ENCODE measurements at regions not wholly inside any gene's neighbourhood (a gene's known extent, or its start where the extent isn't known, plus 50 kb on each side); places are given as distances from the start of the nearest gene placed in this dataset.

DNA sequence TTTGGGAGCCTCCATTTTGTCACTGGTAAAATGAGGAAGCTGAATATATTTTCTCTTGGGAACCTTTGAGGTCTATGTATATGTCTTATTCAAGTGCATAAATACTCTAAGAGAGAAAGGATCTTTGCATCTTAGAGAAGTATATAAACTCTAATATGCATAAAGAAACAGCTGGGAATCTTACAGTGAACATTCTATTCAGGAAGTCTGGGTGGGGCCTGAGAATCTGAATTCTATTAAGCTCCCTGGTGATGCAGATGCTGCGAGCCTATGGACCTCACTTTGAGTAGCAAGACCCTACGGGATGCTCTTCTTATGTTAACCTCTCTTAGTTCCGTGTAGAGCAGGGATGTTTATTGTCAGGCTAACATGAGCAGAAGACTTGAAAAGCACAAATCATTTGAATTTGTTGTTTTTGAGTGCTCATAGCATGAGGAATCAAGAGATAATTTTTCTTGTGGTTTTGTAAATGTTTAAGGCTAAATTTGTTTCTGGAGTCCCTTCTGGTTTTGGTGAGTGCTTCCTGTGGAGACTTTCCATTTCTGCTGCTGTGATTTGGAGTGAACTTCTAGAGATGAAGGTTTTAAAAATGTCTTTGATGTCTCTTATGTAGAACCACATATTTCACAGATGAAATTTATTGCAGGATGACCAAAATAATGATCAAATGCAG is 281.2 kb upstream of the JAG1 start:
- TF ChIP-seq CTCF (IDR thresholded peaks at IDR 0.05; ENCODE audit: poor library complexity, severe bottlenecking) (no peak), POLR2AphosphoS5 (IDR thresholded peaks at IDR 0.05) (no peak), EP300 (conservative IDR thresholded peaks at IDR 0.05; ENCODE audit: poor library complexity, severe bottlenecking) (no peak), SMC3 (conservative IDR thresholded peaks at IDR 0.05; ENCODE audit: poor library complexity) (no peak), EZH2 (IDR thresholded peaks at IDR 0.05; ENCODE audit: borderline replicate concordance, insufficient read depth, low read length, poor library complexity, severe bottlenecking) (no peak), TAF1 (IDR thresholded peaks at IDR 0.05; ENCODE audit: low read depth) (no peak), MXI1 (conservative IDR thresholded peaks at IDR 0.05; ENCODE audit: poor library complexity, severe bottlenecking) (no peak), RAD21 (conservative IDR thresholded peaks at IDR 0.05) (no peak)
- TF ChIP-seq, protein P1, sequence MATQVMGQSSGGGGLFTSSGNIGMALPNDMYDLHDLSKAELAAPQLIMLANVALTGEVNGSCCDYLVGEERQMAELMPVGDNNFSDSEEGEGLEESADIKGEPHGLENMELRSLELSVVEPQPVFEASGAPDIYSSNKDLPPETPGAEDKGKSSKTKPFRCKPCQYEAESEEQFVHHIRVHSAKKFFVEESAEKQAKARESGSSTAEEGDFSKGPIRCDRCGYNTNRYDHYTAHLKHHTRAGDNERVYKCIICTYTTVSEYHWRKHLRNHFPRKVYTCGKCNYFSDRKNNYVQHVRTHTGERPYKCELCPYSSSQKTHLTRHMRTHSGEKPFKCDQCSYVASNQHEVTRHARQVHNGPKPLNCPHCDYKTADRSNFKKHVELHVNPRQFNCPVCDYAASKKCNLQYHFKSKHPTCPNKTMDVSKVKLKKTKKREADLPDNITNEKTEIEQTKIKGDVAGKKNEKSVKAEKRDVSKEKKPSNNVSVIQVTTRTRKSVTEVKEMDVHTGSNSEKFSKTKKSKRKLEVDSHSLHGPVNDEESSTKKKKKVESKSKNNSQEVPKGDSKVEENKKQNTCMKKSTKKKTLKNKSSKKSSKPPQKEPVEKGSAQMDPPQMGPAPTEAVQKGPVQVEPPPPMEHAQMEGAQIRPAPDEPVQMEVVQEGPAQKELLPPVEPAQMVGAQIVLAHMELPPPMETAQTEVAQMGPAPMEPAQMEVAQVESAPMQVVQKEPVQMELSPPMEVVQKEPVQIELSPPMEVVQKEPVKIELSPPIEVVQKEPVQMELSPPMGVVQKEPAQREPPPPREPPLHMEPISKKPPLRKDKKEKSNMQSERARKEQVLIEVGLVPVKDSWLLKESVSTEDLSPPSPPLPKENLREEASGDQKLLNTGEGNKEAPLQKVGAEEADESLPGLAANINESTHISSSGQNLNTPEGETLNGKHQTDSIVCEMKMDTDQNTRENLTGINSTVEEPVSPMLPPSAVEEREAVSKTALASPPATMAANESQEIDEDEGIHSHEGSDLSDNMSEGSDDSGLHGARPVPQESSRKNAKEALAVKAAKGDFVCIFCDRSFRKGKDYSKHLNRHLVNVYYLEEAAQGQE (IDR thresholded peaks at IDR 0.05; ENCODE audit: borderline replicate concordance), result no peak

Data from neural cell (in vitro differentiated cells).